HUDEP-2 (cell line): ENCODE measurements at regions not wholly inside any gene's neighbourhood (a gene's known extent, or its start where the extent isn't known, plus 50 kb on each side); places are given as distances from the start of the nearest gene placed in this dataset.
"Not testable (repeated sequence)": the region's sequence is repeated elsewhere in the genome, so short reads cannot be mapped to it uniquely, and the experiment has no call there.

Source experiments
- DNase-seq, 76 experiments: peaks; one replicate each; lab custom pipeline; 2025; ENCODE audit not compliant: unreplicated experiment in 76 of 76; lab: John Stamatoyannopoulos, UW

DNA sequence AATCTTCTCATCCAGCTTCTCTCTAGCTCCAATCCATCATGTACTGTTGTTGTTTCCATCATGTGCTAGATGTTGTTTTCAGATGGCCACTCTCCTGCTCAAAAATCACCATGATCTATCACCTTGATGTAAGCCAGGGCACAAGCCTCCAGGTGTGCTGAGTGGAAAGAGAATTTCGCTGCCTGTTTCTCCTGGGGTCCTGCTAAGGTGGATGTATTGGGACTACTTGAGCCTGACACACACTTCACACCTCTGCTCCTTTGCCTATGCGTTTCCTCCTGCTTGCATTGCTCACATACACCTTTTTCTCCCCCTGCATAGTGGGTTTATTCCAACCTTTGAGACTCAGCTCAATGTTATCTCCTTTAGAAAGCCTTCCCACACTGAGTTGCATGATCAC, 287.6 kb downstream of the CYRIA start:
- no peak for DNase-seq

DNA sequence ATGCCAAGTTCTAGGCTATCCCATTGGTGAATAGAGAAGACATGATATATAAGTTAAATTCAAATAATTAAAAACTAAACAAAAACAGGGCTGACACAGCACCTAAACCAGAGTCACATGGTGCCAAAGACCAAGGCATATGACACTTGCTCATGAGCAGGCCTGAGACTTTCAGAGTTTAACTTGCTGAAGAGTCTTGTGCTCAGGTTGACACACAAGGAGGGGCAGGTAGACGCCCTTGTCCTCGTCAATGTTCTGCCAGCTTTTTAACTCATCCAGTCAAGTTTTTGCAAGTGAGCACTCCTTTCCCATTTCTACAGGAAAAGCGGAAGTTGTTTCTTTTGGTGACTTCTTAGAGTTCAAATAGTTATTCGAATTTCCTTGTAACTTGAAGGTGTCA, 289.7 kb downstream of the CYRIA start:
- no peak for DNase-seq

DNA sequence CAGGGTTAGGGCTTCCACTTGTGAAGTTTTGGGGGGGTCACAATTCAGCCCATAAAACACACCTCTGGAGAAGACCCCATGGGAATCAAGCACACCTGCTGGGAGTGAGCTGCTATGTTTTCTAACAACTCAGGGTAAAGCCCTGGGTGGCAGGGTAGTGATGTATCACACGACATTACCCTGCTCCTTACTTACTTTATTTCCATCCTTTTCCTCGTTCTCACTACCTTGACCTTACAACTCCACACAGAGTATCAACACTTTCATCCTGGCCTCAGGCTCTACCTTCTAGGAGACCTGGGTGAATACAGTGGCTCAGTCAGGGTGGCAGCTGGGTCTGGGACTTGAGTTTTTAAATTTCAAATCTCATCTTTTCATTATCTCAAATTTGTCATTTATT, 290.3 kb downstream of the CYRIA start:
- DNase-seq: no peak

GRCh38 chr2:16374671-16375070, 291.0 kb downstream of the CYRIA start:
- no peak for DNase-seq

DNA sequence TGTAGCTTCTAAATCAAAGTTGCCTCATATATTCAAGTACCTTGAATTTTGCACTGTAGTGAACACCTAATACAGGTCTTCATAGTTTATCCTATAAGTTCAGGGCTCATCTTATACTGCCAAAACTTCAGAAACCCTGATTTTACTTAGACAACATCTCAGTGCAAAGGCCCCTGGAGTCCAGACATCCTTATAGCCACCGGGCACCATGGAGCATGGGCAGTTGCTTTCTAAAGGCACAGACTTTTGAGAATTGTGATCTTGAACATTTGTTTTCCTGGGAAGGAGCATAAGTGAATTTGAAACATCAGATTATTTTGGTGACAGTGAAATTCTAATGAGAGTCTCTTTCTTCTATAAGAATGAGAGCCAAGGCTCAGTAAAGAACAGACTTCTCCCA, 292.3 kb downstream of the CYRIA start:
- DNase-seq: no peak

DNA sequence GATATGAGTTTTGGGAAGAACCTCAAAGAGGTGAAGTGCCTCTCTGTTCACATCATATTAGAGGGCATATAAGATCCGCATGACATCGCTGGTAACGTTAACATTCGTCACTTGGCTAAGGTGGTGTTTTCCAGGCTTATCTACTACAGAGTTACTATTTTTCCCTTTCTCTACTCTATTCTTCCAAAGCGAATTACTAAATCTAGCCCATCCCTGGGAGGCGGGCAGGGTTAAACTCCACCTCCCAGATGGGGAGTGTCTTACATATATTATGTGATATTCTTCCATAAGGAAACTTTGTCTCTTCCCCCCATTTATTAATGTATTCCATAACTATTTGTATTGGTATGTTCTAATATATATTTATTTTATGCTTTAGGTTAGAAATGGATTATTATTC, 293.9 kb downstream of the CYRIA start:
- no peak for DNase-seq

DNA sequence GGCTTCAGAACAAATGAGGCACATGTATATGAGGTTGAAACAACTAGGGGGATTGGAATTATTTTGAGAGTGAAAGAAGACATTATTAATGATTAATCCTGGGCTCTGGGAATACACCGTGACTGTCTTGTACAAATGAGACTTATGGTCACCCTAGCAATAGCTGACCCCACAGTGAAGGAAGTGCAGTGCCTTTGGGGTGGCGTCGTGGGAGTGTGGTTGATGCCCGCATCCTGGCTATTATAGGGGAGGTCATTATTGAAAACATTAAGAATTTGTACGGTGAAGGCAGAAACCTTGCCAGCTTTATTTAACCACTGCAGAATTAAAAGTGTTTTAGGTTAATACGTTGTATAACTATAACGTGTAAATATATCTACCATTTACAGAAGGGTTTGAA, 296.7 kb downstream of the CYRIA start:
- DNase-seq: no peak

DNA sequence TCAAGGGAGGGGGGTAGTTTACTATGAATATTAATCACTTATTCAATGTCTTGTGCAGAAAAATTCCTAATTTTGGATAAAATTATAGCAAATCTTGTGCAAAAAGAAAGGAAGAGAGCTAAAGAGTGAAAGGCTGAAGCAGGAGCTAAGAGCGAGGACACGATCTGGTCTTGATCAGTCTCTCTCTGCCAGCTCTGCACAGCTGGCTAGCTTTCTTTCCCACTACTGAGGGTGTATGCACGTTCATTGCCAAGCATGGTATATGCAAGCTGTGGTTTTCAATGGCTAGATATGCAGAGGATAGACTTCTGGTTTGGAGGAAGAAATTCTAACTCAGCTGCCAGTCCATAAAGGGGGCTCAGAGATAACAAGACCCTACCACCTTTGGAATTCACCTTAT, 297.3 kb downstream of the CYRIA start:
- DNase-seq: no peak

DNA sequence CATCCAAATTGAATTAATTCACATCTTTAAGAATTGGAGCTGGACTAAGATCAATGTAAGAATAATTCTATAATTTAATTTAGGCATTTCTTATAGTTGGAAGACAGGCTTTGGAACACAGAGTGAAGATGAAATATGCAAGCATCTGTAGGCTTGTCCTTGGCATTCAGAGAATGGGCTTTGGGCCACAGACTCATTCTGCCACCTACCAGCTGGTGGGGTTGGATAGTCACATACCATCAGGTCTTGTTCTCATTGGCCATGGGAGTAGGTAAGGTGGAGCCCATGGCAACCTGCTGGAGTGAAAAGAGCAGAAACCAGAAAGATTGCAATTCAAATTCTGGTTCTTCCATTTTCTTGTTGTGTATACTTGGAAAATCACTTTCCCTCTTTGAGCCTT, 300.3 kb downstream of the CYRIA start:
- DNase-seq: no peak

GRCh38 chr2:16363581-16363980, 302.1 kb downstream of the CYRIA start:
- no peak for DNase-seq

- DNase-seq: no peak
Measured at GRCh38 chr2:16362611-16363010, 303.0 kb downstream of the CYRIA start.

- no peak for DNase-seq
Measured at GRCh38 chr2:16361261-16361995, 304.2 kb downstream of the CYRIA start.

- DNase-seq: no peak
Measured at GRCh38 chr2:16359961-16360360, 305.7 kb downstream of the CYRIA start.

GRCh38 chr2:16357188-16357587, 308.4 kb downstream of the CYRIA start:
- DNase-seq: no peak

DNA sequence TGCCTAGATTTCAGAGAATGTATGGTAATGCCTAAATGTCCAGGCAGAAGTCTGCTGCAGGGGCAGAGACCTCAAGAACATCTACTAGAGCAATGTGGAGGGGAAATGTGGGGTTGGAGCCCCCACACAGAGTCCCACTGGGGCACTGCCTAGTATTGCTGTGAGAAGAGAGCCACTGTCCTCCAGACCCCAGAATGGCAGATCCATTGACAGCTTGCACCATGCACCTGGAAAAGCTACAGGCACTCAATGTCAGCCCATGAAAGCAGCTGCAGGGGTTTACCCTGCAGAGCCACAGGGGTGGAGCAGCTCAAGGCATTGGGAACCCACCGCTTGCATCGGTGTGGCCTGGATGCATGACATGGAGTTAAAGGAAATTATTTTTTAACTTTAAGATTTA, 314.1 kb downstream of the CYRIA start:
- no peak for DNase-seq

DNA sequence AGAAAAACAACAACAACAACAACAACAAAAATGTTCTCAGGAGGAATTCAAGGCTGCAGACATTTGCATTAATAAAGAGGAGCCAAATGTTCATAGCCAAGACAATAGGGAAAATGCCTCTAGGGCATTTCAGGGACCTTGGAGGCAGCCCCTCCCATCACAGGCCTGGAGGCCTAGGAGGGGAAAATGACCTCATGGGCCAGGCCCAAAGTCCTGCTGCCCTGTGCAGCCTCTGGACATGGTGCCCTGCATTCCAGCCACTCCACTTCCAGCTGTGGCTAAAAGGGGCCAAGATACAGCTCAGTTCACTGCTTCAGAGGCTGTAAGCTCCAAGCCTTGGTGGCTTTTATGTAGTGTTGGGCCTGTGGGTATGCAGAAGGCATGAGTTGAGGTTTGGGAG, 314.5 kb downstream of the CYRIA start:
- DNase-seq: no peak

DNA sequence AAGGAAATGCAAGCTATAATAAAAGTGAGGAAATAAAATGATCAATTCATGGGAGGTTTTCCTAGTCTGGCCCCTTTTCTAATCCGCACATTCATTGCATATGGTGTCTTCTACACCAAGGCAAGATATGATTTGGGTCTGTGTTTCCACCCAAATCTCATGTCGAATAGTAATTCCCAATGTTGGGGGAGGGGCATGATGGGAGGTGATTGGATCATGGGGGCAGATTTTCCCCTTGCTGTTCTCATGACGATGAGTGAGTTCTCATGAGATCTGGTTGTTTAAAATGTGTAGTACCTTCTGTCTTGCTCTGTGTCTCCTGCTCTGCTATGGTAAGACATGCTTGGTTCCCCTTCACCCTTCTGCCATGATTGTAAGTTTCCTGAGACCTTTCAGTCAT, 315.4 kb downstream of the CYRIA start:
- no peak for DNase-seq

DNA sequence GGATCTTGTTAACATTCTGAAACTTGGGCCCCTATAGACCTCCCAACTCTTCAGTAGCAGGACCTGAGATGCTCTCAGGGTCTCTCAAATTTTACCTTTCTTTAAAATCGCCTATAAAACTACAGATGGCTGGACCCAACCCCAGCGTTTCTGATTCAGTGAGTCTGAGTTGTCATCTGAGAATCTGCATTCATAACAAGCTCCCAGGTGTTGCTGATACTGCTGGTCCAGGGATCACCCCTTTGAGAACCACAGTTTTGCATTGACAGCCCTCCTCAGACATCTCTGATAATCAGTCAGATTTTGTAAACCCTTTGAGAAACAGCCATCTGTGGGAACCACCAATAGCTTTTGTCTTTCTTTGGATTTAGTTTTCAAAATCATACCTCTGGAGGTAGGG, 315.8 kb downstream of the CYRIA start:
- DNase-seq: no peak

DNA sequence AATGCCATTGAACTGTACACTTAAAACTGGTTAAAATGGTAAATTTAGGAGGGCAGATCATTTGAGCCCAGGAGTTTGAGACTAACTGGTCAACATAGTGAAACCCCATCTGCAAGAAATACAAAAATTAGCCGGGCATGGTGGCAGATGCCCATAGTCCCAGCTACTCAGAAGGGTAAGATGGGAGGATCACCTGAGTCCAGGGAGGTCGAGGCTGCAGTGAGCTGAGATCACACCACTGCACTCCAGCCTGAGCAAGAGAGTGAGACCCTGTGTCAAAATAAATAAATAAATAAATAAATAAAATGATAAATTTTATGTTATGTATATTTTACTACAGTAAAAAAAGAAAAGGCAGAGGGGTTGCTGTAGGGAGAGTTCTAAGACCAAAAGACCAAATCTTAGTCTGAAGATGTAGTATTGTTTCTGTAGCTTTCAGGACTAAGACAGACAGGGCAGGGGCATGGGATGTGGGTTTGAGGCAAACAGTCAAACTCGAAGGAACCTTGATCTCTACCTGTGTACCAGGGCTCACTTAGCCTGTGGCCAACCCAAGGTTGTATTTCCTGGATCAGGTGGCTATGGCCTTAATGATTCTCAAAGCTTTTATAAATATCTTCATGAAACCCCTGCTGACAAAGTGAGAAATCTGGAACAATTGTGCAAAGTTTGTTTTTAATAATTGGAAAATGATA, 316.7 kb downstream of the CYRIA start:
- no peak for DNase-seq

GRCh38 chr2:16346671-16347070, 319.0 kb downstream of the CYRIA start:
- no peak for DNase-seq

DNA sequence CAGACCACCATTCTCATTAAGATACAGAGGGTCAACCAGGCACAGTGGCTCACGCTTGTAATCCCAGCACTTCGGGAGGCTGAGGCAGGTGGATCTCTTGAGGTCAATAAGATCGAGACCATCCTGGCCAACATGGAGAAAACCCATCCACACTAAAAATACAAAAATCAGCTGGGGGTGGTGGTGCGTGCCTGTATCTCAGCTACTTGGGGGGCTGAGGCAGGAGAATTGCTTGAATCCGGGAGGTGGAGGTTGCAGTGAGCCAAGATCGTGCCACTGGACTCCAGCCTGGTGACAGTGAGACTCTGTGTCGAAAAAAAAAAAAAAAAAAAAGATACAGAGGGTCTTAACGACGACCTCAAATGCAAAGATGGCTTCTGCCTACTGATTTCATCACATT, 320.4 kb downstream of the CYRIA start:
- DNase-seq: not testable (repeated sequence)

GRCh38 chr2:16339206-16339605, 326.4 kb downstream of the CYRIA start:
- DNase-seq: no peak

DNA sequence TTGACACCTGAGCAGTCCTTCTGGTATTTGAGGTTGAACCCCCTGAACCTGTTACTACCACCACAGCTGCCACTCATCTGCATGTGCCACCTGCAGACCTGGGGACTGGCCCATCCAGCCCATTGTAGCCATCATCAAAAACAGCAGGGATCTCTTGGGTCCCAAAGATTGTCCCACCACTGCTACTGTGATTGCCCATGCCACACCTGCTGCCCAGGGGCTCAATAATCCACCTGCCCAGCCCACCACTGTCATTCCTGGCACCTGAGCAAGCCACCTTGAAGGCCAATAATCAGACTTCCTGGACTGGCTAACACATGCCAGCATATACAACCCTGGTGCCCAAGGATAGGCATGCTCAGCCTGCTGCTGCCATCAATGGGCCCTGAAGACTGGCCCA, 327.6 kb downstream of the CYRIA start:
- no peak for DNase-seq
